Neural cell (in vitro differentiated cells): ENCODE measurements at regions not wholly inside any gene's neighbourhood (a gene's known extent, or its start where the extent isn't known, plus 50 kb on each side); places are given as distances from the start of the nearest gene placed in this dataset.

Experiments used
- CTCF ChIP-seq: fragments of 450-650 bp; IDR thresholded peaks from 2 replicates; pipeline ENCODE4 v1.5.1; 2014; ENCODE audit warnings: antibody characterized with exemption, mild to moderate bottlenecking, moderate library complexity; ENCODE audit not compliant: poor library complexity, severe bottlenecking
- EP300 ChIP-seq: fragments of 450-650 bp; conservative IDR thresholded peaks from 2 replicates; pipeline ENCODE4 v1.6.1; 2014; ENCODE audit warnings: antibody characterized with exemption, mild to moderate bottlenecking, moderate library complexity; ENCODE audit not compliant: poor library complexity, severe bottlenecking
- EZH2 ChIP-seq: fragments of 200-600, 300-800 bp; shearing (Covaris generic), sonication (generic); IDR thresholded peaks from 2 replicates; pipeline ENCODE4 v1.6.1; 2014; ENCODE audit warnings: antibody characterized with exemption, low read length, borderline replicate concordance, mild to moderate bottlenecking; ENCODE audit not compliant: insufficient read depth, poor library complexity, severe bottlenecking
- POLR2AphosphoS5 ChIP-seq: IDR thresholded peaks from 2 replicates; pipeline ENCODE4 v1.6.1; 2012
- RAD21 ChIP-seq: fragments of 450-650 bp; conservative IDR thresholded peaks from 2 replicates; pipeline ENCODE4 v1.6.1; 2014; ENCODE audit warnings: antibody characterized with exemption, mild to moderate bottlenecking, moderate library complexity
- REST ChIP-seq: IDR thresholded peaks from 2 replicates; pipeline ENCODE4 v1.6.1; 2012; ENCODE audit warnings: borderline replicate concordance
- SMC3 ChIP-seq: fragments of 450-650 bp; conservative IDR thresholded peaks from 2 replicates; pipeline ENCODE4 v1.6.1; 2014; ENCODE audit warnings: antibody characterized with exemption, mild to moderate bottlenecking, moderate library complexity; ENCODE audit not compliant: poor library complexity
- TAF1 ChIP-seq: IDR thresholded peaks from 2 replicates; pipeline ENCODE4 v1.6.1; 2012; ENCODE audit warnings: low read depth

GRCh38 chr16:80909720-80910119, 97.0 kb downstream of the CMC2 start:
- TF ChIP-seq CTCF (no peak), EP300 (no peak), TAF1 (no peak), REST (no peak), EZH2 (no peak), POLR2AphosphoS5 (no peak), SMC3 (no peak), RAD21 (no peak)
